C1 segment of cervical spinal cord (tissue), 14 donors: ENCODE measurements at regions not wholly inside any gene's neighbourhood (a gene's known extent, or its start where the extent isn't known, plus 50 kb on each side); places are given as distances from the start of the nearest gene placed in this dataset.
"Not testable (repeated sequence)": the region's sequence is repeated elsewhere in the genome, so short reads cannot be mapped to it uniquely, and the experiment has no call there.

ENCODE experiments used
- DNase-seq, 14 donors: peaks; one replicate each; lab custom pipeline; 2025; lab: John Stamatoyannopoulos, UW

DNA sequence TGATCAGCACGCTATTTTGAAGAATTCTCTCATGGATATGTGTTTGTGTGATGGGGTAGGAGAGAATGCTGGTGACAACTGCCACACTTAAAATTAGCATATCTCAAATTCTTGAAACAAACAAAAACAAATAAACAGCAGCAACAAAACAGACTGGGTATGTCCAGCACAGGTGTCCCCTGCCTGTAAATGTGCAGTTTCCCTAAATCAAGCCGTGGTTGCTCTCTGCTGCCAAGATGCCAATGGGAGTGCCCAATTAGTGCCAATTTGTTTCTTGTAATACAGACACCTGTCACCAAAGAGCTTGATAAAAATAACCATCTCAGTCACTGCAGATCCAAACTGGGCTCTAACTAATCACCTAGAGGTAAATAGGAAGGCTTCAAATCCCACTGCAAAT, 144.2 kb upstream of the SMARCA2 start:
- DNase-seq: peak in 1 of 14 donors; percentile 5

- DNase-seq: no peak
These were observed 143.3 kb upstream of the SMARCA2 start for GRCh38 chr9:1871626-1872419.

DNA sequence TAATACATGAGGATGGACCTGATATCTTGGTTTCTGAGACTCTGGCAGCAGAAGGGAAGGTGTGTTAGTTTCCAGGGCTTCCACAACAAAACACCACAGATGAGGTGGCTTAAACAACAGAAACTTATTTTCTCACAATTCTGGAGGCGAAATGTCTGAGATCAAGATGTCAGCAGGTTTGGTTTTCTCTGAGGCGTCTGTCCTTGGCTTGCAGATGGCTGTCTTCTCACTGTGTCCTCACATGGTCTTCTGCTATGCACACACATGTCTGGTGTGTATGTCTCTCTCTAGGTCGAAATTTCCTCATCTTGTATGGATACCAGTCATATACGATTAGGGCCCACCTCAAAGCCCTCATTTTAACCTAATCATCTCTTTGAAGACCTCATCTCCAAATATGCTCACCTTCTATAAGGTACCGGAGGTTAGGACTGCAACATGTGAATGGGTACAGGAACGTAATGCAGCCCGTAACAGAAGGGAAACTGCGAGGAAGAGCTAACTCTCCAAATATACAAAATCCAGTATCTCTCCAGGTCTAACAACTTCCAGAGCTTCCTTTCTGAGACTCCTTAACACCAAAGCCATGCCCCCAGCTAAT, 139.8 kb upstream of the SMARCA2 start:
- DNase-seq: no peak

- no peak for DNase-seq
These were observed 139.2 kb upstream of the SMARCA2 start for GRCh38 chr9:1875921-1876448.

GRCh38 chr9:1876891-1877496, 138.2 kb upstream of the SMARCA2 start:
- DNase-seq: no peak

- no peak for DNase-seq
These were observed 137.2 kb upstream of the SMARCA2 start for GRCh38 chr9:1877951-1878350.

DNA sequence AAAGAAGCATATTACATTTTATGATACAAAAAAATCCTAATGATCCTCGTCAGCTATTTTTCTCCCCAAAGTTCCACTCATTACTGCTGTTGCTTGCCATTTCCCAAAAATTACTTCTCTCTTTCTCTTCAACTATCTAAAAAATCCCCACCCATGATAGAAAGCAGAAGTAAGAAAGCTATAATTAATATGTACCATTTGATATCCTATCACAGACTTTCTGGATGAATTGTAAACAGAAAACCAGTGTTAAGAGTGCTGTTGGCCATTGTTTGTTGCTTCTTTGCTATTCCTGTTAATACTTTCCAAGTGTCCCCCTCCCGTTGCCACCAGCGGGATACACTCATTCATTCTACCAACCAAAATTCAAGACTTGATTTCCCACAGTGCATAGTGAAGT, 136.3 kb upstream of the SMARCA2 start:
- DNase-seq: no peak

DNA sequence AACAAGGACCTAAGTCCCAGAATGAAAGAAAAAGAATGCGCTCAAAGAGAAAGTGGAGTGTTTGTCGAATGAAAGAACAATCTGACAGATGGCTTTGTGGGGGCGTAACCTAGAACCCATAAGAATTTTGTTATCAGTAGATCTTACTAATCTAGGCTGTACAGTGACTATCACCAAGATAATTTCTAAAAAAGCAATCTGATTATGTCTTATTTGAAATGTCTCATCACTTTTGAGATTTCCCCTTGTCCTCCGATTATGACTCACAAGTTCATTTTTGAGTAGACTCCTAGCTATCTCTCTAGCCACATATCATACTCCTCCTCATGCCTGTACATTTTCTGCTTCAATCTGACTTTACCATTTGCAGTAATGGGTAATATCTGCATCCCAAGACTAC, 135.6 kb upstream of the SMARCA2 start:
- no peak for DNase-seq

DNA sequence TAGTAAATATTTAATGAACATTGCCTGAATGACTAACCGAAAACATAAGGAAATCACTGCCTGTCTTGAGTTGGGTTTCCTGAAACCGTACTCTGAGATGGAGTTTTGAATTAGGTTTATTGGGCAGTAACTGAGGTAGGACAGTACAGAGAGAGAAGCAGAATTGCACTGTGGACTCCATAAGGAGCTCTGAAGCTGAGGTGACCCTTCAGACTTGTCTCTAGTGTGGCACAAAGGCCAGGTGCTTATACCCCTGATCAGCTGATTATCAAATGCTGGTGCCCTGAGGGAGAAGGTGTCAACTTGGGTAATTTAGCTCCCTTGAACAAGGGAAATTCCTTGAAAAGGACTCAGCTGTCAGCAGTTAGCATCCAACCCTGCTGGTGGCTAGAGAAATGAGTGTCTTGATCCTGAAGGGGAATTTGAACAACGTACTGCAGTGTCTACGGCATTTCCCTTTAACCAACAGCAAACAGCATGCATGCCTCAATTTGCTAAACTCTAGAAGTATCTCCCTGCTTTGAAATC, 135.0 kb upstream of the SMARCA2 start:
- DNase-seq: no peak

DNA sequence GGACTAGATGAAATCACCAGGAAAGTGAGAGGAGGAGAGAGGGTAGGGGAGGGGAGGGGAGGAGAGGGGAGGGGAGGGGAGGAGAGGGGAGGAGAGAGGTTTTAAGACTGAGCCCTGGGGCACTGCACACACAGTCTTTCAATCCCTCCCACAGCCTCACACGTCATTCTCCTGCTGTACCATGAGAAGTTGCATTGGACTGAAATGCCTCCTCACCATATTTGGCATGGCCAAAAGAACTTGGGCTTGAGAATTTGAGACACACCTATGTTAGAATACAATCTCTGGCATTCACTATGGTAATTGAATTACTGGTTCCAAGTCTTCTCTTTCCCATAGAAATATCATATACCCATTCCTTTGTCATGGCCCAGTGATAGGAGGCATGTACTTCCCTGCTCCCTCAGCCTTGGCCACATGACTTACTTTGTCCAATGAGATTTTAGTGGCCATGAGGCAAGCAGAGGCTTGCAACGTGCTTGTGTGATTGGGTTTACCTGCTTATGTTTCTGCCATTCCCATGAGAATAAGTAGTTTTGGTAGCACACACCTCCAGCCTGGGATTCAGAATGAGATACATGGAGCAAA, 133.3 kb upstream of the SMARCA2 start:
- no peak for DNase-seq

GRCh38 chr9:1882711-1883403, 132.3 kb upstream of the SMARCA2 start:
- no peak for DNase-seq

DNA sequence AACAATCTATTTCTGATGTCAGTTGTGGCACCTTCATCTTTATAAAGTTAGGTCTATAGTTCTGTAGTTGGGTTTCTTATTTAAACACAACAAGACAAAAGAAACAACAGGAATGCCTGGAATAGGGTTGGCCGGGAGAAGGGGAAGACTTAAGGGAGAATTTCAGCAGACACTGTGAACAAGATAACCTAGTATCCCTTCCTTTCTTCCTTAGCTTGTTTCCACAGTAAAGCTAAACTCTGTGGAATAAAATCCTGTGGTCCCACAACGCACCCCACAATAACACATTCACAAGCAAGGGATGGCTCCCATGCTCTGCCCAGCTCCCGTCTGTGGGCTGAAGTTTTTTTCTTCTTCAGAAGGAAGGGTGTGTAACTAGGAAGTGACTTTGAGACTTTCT, 124.9 kb upstream of the SMARCA2 start:
- DNase-seq: no peak

DNA sequence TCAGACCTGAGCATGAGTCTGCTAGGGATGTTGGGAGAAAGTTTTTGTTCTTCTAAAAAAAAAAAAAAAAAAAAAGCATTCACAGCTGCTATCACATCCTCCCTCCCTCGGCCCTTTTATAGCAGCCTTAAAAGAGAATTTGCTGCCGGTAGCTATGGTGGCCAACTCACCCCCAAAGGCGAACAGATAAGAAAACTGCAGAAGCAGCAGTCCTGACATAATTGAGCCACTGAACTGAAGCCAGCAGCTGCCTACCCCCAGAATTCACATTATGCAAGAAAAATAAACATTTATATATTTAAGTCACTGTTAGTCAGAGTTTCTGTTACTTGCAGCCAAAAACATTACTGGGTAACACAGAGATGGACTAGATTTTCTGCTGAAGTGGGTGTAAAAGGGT, 124.3 kb upstream of the SMARCA2 start:
- no peak for DNase-seq

- DNase-seq: not testable (repeated sequence)
These were observed 112.0 kb upstream of the SMARCA2 start for GRCh38 chr9:1903080-1903704.

GRCh38 chr9:1907465-1907864, 107.7 kb upstream of the SMARCA2 start:
- no peak for DNase-seq

DNA sequence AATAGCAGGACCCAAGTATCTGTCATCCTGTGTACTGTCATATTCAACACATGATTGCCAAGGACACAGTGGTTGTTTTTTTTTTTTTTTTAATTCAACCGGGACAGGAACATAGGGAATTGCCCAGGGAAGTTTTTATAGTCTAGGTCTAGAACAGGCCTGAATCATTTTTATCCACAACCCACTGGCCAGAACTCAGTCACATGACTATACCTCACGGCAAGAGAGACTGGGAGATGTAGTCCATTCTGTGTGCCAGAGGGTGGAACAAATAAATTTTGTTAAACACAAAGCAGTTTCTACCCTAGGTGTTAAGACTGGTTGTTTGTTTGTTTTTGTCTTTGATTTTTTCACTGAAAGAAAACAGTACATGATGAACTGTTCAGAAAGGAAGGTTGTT, 105.8 kb upstream of the SMARCA2 start:
- DNase-seq: no peak

DNA sequence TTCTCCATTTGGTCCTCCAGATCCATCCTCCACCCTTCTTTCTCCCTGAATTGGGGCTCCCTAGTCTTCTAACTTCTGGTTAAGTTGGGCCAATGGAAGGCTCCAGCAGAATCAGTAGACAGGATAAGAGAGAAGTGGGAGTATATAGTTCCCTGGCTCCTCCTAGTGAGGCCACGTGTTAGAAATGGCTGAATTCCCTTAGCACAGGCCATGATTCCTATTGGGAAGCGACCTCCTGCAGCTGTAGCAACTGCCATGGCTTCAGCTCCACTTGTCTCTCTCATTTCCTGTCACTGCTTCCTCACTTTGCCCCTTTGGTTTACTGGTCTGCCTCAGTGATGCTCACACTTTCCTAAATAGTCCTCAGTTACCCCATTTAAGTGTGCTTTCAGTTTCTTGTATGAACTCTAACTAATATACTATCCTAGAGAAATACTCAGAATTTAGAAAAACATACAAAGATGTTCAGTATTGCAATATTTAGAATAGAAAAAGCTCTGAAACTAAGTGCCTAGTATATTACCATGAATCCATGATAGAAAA, 104.8 kb upstream of the SMARCA2 start:
- no peak for DNase-seq

DNA sequence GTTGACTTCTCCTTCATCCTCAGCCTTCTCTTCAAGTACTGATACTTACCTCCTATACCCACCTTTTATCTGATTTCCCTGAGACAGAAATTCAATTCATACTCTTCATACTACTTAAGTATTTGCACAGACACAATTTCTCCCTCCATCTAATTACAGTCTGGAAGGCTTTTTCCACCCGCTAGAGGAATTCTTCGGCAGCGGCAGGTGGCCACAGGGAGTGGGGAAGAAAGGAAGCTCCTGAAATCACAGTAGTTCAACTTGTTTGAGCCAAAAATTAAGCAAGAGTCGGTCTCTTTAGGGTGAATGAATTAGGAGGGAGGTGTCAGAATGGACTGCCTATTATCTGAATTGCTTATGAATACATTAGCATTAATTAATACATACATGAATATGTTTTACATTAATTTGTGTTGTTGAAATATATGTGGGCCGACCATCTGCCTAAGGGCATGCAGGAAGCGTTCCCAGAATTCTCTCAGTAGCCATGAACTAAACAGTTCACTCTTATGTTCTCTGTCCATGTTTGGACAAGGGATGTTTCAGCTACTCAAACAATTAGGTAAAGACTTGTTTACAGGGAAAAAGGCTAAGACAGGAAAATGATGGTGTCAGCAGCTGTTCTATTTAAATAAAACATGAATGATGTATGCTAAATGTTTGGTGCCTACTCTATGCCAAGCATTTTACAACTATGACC, 101.4 kb upstream of the SMARCA2 start:
- no peak for DNase-seq

- no peak for DNase-seq
These were observed 99.1 kb upstream of the SMARCA2 start for GRCh38 chr9:1916095-1916494.

DNA sequence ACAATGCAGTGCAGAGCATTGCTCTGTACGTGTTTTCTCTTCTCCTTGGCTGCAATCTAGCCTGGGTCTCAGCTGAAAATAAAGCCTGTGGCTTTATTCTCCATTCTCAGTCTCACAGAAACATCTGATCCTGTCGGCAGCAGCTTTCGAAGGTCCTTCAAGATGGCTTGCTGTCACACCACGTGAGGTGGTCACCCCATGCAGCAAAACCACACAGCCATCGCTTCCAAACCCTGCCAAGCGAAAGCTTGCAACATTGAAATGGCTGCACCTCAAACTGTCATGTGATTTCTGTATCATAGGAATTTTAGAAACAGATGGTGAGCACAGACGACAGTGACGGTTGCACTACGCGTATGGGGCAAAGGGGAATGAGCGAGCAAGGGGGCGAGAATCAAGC, 98.5 kb upstream of the SMARCA2 start:
- peak in 1 of 14 donors; percentile 31 for DNase-seq
